Activated effector memory CD4-positive, alpha-beta T cell treated with anti-CD3 and anti-CD28 coated beads, Interleukin-2, amount 50 U/mL, for 16 hours (primary cell): ENCODE measurements at regions not wholly inside any gene's neighbourhood (a gene's known extent, or its start where the extent isn't known, plus 50 kb on each side); places are given as distances from the start of the nearest gene placed in this dataset.

Source experiments
- DNase-seq: peaks from one replicate; pipeline ENCODE4 v3.0.0-alpha.2; 2020

- DNase-seq: no peak
These were observed 97.3 kb upstream of the ADAMTS16 start for GRCh38 chr5:5042806-5043205.

GRCh38 chr5:5043346-5043745 is 96.8 kb upstream of the ADAMTS16 start:
- no peak for DNase-seq

DNA sequence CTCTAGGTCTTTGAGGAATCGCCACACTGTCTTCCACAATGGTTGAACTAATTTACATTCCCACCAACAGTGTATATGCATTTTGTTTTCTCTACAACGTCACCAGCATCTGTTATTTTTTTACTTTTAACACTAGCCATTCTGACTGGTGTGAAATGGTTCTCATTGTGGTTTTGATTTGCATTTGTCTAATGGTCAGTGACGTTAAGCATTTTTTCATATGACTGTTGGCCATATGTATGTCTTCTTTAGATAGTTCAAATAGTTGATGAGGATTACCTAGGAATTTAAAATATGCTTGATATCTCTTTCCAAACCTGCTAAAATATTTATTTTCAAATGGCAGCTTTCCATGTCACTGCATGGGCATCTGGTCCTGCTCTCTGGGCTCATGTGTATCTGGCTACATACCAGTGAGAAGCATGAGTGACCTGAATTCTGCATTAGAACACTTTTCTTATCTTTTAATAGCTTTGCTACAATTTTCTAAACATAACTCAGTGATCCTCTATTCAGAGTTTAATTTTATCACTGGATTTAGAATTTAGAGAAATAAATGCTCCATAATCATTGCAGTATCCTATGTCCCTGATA is 95.8 kb upstream of the ADAMTS16 start:
- no peak for DNase-seq

GRCh38 chr5:5046680-5047502 is 93.2 kb upstream of the ADAMTS16 start:
- no peak for DNase-seq

- no peak for DNase-seq
These were observed 89.3 kb upstream of the ADAMTS16 start for GRCh38 chr5:5050801-5051200.

DNA sequence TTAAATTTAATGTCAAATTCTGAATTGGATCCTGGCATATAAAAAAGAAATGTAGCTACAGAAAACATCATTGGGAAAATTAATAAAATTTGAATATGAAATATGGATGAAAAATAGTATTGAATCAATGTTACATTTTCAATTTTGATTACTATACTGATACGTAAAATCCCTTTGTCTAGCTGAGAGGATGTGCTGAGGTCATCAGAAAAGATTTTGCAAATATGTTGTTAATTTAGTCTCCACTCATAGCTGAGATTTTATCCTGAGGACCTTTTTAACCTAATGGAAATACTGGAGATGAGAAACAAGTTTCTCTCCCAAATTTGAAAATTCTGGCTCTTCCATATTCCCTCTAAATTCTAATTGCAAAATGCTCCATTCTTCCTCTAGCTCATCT is 84.4 kb upstream of the ADAMTS16 start:
- no peak for DNase-seq

DNA sequence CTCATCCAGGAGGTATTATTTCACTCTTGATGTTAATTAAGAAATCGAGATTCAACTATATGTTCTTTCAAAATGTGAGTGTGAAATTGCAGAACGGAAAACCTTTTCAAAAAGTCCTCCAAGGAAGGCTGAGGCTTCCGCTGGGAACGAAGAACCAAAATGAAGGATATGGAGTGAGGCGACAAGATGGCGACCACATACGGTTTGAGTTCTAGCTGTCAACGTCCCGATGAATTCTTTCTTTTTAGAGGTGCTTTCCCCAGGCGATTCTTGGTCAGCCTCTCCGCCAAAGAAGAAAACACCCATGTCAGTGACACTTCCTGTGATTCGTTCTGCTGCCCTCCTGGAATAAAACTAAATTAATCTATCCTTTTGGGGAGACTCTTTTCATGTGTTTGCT is 78.3 kb upstream of the ADAMTS16 start:
- DNase-seq: no peak

- no peak for DNase-seq
These were observed 77.4 kb upstream of the ADAMTS16 start for GRCh38 chr5:5062525-5063302.

- no peak for DNase-seq
These were observed 76.6 kb upstream of the ADAMTS16 start for GRCh38 chr5:5063533-5063953.

DNA sequence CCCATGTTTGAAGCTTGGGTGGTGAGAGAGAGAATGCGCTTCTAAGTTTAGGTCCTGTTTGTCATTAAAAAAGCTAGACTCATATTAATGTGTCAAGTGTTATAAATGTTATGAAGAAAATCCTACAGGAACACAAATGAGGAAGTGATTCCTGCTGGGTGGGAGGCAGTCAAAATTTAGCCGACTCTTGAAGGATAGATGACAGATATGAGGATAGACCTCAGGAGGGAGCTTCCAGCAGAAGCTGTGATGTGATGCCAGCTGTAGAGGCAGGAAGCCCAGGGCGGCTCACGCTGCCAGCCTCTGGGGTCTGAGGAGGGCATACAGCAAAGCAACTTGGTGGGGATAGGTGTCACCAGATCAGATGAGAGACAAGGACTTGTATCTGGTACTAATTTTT is 74.7 kb upstream of the ADAMTS16 start:
- no peak for DNase-seq

DNA sequence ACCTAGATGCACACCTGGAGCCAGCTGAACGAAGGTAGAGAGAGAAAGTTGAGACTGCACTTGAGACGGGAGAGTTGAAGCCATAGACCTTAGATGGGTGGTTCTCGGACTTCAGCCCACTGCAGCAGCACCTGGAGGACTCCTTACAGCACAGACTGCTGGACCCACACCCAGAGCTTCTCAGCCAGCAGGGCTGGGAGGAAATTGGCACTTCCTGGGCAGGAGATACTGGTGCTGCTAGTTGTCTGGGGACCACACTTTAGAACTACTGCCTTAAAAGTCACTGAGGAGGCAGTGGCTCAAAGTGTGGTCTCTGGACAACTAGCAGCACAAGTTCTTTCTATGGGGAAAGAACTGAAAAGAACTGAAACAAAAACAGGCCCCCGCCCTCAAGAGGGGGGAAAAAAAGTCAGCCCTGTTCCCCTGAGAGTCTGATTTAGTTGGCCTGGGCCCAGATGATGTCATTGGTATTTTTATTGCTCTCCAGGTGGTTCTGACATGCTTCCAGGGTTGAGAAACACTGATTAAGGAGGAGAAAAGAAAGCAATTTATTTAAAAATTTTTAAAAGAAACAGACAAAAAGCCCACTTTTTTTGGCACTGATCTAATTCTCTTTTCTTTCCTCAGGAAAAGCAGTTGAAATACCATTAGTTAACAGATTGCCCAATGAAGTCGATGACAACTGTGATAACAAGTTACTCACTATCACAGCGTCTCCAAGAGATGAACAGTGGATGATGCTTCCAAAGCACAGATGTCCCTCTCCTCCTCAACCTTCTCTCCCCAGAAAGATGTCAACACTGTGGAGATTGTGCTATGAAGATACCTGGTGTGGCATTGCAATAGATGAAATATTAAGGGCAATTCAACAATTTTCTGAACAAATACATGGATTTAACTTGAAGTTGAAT is 73.6 kb upstream of the ADAMTS16 start:
- no peak for DNase-seq

DNA sequence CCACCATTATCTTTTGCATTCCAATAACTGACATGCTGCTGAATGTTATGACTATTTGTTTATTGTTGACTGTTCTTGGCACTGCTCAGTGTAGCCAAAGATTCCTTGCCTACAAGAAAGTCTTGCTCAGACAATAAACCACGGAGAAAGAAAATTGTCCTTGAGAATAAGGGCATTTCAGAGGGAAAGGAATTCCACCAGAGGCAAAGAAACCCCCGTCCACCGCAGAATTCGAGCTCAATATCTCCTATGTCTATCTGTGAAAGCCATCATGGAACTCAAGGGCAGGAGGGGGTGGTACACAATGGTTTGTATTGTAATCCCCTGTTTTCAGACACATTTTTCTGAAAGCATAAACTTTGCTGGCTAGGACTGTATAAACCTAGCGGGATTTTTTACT is 70.3 kb upstream of the ADAMTS16 start:
- no peak for DNase-seq

DNA sequence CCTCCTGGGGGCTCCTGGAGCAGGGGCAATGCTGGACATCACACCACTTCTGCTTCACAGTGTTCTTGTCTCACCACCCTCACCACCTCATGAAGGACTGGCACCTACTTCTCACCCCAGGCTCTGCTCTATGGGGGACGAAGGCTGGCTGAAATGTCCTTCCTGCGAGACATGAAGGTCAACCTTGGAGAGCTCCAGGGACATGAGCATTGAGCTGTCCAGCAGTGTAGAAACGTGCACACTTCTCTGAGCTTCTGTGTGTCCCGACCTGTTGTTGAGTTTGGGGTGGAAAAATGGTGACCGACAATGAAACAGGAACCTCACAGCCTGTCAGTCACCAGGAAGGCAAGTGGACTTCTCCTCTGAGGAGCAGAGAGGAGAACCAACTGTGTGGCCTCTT is 68.6 kb upstream of the ADAMTS16 start:
- no peak for DNase-seq

- DNase-seq: no peak
These were observed 62.9 kb upstream of the ADAMTS16 start for GRCh38 chr5:5077236-5077635.

DNA sequence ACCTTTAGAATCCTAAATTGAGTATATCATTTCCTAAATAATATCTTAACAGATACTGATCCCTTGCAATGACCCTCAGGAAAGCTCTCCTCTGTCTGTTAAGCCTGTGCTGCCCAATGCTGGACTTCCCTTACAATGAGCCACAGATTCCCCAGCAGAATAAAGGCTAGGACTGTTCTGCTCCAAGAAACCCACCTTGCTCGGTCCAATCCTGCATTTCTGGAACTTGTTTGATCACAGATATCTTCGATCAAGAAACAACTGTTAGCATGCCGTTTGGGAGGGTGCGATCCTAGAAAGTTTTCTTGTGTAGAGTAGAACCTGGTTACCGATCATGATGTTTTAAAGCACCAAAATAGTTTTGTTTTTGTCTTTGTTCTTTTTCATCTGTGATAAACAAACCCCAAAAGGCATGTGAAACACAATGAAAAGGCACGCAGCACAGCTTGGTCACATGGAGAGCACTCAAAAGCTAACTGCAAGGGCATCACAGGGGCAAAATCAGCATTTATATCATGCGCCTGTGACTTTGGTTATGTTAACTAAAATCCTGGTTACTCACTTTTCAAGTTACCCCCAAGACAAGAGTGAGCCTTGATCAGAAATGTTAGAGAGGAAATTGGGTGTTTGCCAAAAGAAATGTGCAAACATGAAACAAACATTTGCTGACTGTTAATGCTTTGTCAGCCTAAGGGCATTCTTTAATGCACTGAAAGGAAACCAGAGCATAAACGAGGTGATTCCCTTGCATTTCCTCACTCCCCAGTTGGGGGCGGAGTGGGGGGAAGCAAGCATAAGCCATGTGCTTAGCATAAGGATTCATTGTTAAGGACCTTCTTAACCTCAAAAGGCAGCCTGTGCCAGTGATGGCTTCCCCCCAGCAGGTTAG is 61.9 kb upstream of the ADAMTS16 start:
- DNase-seq: no peak

GRCh38 chr5:5079876-5080275 is 60.3 kb upstream of the ADAMTS16 start:
- no peak for DNase-seq

- DNase-seq: no peak
These were observed 59.3 kb upstream of the ADAMTS16 start for GRCh38 chr5:5080790-5081189.

DNA sequence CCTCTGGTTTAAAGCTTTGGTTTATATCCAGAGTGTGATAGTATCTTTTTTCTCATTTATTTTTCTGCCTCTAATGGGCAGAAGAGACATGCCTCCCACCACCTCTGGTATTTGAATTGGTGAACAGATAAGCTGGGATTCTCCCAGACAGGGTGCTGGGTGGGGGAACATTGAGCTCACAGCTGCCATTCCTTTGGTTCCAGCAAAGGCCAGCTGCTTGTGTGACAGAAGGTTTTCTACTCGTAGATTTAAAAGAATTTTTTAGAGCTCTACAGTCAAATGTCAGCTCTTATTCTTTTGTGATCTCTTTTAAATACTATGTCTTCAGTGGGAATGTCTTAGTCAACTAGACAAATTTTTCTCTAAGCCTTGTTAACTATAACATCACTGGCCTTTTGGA is 54.7 kb upstream of the ADAMTS16 start:
- no peak for DNase-seq

- DNase-seq: no peak
These were observed 50.1 kb upstream of the ADAMTS16 start for GRCh38 chr5:5089895-5090649.
